Peyer's patch (tissue), 4 donors: ENCODE measurements at regions not wholly inside any gene's neighbourhood (a gene's known extent, or its start where the extent isn't known, plus 50 kb on each side); places are given as distances from the start of the nearest gene placed in this dataset.

Experiments used
- POLR2A ChIP-seq, 2 donors: fragments of 450-650 bp; IDR thresholded peaks; one replicate each; pipeline ENCODE4 v1.5.1; 2017; ENCODE audit warnings: antibody characterized with exemption in 2 of 2, mild to moderate bottlenecking in 2 of 2, moderate library complexity in 2 of 2
- TF ChIP-seq, protein P1 (sequence below), 6 experiments: fragments of 450-650 bp in 4 of 6; fragments of 200-600 bp in 2 of 6; sonication (generic) in 1 of 6; IDR thresholded peaks; one replicate each; pipeline ENCODE4 v1.5.1; 2017 to 2019; ENCODE audit warnings: antibody characterized with exemption in 6 of 6, mild to moderate bottlenecking in 3 of 6, moderate library complexity in 1 of 6

DNA sequence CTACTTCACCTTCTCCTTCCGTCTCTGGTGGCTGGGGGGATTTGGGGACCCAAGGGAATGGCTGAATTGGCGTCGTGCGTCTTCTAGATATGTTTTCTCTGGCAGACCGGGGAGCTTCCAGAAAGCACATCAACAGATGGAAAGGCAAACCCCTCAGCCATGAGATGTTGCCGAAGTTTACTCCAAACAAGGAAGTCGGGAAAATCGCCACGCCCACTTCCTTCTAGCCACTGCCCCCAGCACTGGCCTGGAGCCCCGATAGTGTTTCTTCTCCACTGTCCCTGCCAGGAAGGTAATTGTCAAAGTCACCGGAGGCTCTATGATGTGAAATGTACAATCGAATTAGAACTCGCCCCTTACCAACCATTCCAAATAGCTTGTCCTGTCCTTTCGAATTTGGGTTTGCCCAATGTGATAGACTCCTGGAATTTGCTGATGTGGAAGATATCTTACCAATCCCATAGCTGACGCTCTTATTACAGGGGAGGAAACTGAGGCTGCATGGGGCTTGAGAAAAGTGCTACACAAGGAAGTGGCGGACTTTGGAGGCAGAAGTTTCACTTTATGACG lies 191.0 kb downstream of the LSM5 start:
- TF ChIP-seq, protein P1, sequence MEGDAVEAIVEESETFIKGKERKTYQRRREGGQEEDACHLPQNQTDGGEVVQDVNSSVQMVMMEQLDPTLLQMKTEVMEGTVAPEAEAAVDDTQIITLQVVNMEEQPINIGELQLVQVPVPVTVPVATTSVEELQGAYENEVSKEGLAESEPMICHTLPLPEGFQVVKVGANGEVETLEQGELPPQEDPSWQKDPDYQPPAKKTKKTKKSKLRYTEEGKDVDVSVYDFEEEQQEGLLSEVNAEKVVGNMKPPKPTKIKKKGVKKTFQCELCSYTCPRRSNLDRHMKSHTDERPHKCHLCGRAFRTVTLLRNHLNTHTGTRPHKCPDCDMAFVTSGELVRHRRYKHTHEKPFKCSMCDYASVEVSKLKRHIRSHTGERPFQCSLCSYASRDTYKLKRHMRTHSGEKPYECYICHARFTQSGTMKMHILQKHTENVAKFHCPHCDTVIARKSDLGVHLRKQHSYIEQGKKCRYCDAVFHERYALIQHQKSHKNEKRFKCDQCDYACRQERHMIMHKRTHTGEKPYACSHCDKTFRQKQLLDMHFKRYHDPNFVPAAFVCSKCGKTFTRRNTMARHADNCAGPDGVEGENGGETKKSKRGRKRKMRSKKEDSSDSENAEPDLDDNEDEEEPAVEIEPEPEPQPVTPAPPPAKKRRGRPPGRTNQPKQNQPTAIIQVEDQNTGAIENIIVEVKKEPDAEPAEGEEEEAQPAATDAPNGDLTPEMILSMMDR (IDR thresholded peaks at IDR 0.05): no peak
- no peak for TF ChIP-seq POLR2A (IDR thresholded peaks at IDR 0.05)
